Breast epithelium (tissue), 4 donors: ENCODE measurements at regions not wholly inside any gene's neighbourhood (a gene's known extent, or its start where the extent isn't known, plus 50 kb on each side); places are given as distances from the start of the nearest gene placed in this dataset.

Experiments used
- DNase-seq, 2 donors: peaks; one replicate each; pipeline ENCODE4 v3.0.0-alpha.2; 2019; ENCODE audit warnings: low spot score in 2 of 2
- H3K27ac ChIP-seq, 2 donors: fragments of 200-600 bp; sonication (generic) in 1 of 2; one replicate each; pipeline ENCODE4 v1.5.1; 2016 to 2019; ENCODE audit warnings: mild to moderate bottlenecking in 1 of 2
- H3K27me3 ChIP-seq, 2 donors: fragments of 200-600 bp; sonication (generic) in 1 of 2; one replicate each; pipeline versions ENCODE4 v1.5.1 to v1.6.0; 2017 to 2019; ENCODE audit warnings: control low read depth in 1 of 2, mild to moderate bottlenecking in 1 of 2
- H3K36me3 ChIP-seq: fragments of 200-600 bp; one replicate; pipeline ENCODE4 v1.5.1; 2019
- H3K4me1 ChIP-seq, 2 donors: fragments of 200-600 bp; sonication (generic); one replicate each; pipeline ENCODE4 v1.5.1; 2016 to 2019; ENCODE audit warnings: control low read depth in 1 of 2
- H3K4me3 ChIP-seq, 3 donors: fragments of 200-600 bp; sonication (generic); 1 replicate in 2 of 3; 2 replicates in 1 of 3; pipeline ENCODE4 v1.5.1; 2016 to 2019; ENCODE audit warnings: mild to moderate bottlenecking in 3 of 3, moderate library complexity in 2 of 3
- H3K9me3 ChIP-seq, 2 donors: fragments of 200-600 bp; sonication (generic) in 1 of 2; one replicate each; pipeline ENCODE4 v1.5.1; 2016 to 2019; ENCODE audit warnings: control low read depth in 1 of 2
- CTCF ChIP-seq, 3 donors: fragments of 450-650 bp; IDR thresholded peaks; one replicate each; pipeline ENCODE4 v1.5.1; 2016 to 2017; ENCODE audit warnings: antibody characterized with exemption in 3 of 3, mild to moderate bottlenecking in 3 of 3, moderate library complexity in 3 of 3
- POLR2A ChIP-seq: fragments of 450-650 bp; IDR thresholded peaks from one replicate; pipeline ENCODE4 v1.6.1; 2016; ENCODE audit warnings: antibody characterized with exemption, mild to moderate bottlenecking, moderate library complexity
- POLR2AphosphoS5 ChIP-seq, 3 donors: sonication (generic); formaldehyde crosslinking; IDR thresholded peaks; one replicate each; pipeline ENCODE4 v1.6.1; 2017; ENCODE audit warnings: antibody characterized with exemption in 3 of 3
- intact Hi-C: fragments of 100-400 bp; cut with DNase I; formaldehyde crosslinking; loops from one replicate; pipeline ENCODE4 v1.15.1; 2023; ENCODE audit warnings: low total_unique reads

GRCh38 chr21:16624479-16625118 is 888.2 kb upstream of the CXADR start:
- DNase-seq, result no peak
- TF ChIP-seq POLR2A, result no peak
- no peak for TF ChIP-seq POLR2AphosphoS5 (IDR thresholded peaks at IDR 0.05)
- TF ChIP-seq CTCF (IDR thresholded peaks at IDR 0.05), result no peak

GRCh38 chr21:16625491-16625890 is 887.4 kb upstream of the CXADR start:
- TF ChIP-seq CTCF (IDR thresholded peaks at IDR 0.05) (no peak), POLR2A (no peak), POLR2AphosphoS5 (IDR thresholded peaks at IDR 0.05) (no peak)
- no peak for DNase-seq
- Histone ChIP-seq H3K4me3 (no peak overlapping the region), H3K27ac (no peak overlapping the region), H3K9me3 (no peaks in the 10 kb centered on the region), H3K4me1 (no peaks in the 10 kb centered on the region), H3K27me3 (no peaks in the 10 kb centered on the region), H3K36me3 (no peaks in the 10 kb centered on the region)
- intact Hi-C loops, result no loop called here

More at GRCh38 chr21:16624479-16625118, 888.2 kb upstream of the CXADR start:
- Histone ChIP-seq H3K4me3 (no peak overlapping the region), H3K27ac (no peak overlapping the region), H3K27me3 (no peaks in the 10 kb centered on the region), H3K36me3 (no peaks in the 10 kb centered on the region), H3K4me1 (no peaks in the 10 kb centered on the region), H3K9me3 (no peaks in the 10 kb centered on the region)
- intact Hi-C loops, result no loop called here

GRCh38 chr21:16633831-16634459 is 878.9 kb upstream of the CXADR start:
- intact Hi-C loops, result no loop called here
- H3K4me1 ChIP-seq, result no peaks in the 10 kb centered on the region
- no peak overlapping the region for H3K4me3 ChIP-seq
- DNase-seq, result no peak
- no peaks in the 10 kb centered on the region for H3K27me3 ChIP-seq
- no peaks in the 10 kb centered on the region for H3K9me3 ChIP-seq
- no peaks in the 10 kb centered on the region for H3K36me3 ChIP-seq
- H3K27ac ChIP-seq, result peak overlapping the region; percentile 18 to 25
- no peak for TF ChIP-seq POLR2A
- TF ChIP-seq CTCF (IDR thresholded peaks at IDR 0.05), result no peak
- no peak for TF ChIP-seq POLR2AphosphoS5 (IDR thresholded peaks at IDR 0.05)

- Histone ChIP-seq H3K4me3 (no peak overlapping the region), H3K4me1 (no peaks in the 10 kb centered on the region), H3K9me3 (no peaks in the 10 kb centered on the region), H3K27me3 (no peaks in the 10 kb centered on the region), H3K27ac (peak overlapping the region; percentile 18 to 25), H3K36me3 (no peaks in the 10 kb centered on the region)
- TF ChIP-seq POLR2A (no peak), CTCF (IDR thresholded peaks at IDR 0.05) (no peak), POLR2AphosphoS5 (IDR thresholded peaks at IDR 0.05) (no peak)
- intact Hi-C loops, result no loop called here
- DNase-seq, result no peak
These were observed 878.3 kb upstream of the CXADR start for GRCh38 chr21:16634515-16634914.

GRCh38 chr21:16640297-16641027 is 872.4 kb upstream of the CXADR start:
- Histone ChIP-seq H3K4me1 (no peaks in the 10 kb centered on the region), H3K27ac (no peak overlapping the region), H3K36me3 (no peaks in the 10 kb centered on the region), H3K9me3 (no peaks in the 10 kb centered on the region), H3K4me3 (no peak overlapping the region), H3K27me3 (no peaks in the 10 kb centered on the region)
- intact Hi-C loops, result no loop called here
- no peak for DNase-seq
- TF ChIP-seq CTCF (IDR thresholded peaks at IDR 0.05) (no peak), POLR2A (no peak), POLR2AphosphoS5 (IDR thresholded peaks at IDR 0.05) (no peak)
